Osteocyte (in vitro differentiated cells): ENCODE measurements at regions not wholly inside any gene's neighbourhood (a gene's known extent, or its start where the extent isn't known, plus 50 kb on each side); places are given as distances from the start of the nearest gene placed in this dataset.
"Not testable (repeated sequence)": the region's sequence is repeated elsewhere in the genome, so short reads cannot be mapped to it uniquely, and the experiment has no call there.

Experiments
- DNase-seq: peaks from one replicate; pipeline ENCODE4 v3.0.0; 2021; ENCODE audit warnings: mixed read lengths; ENCODE audit not compliant: unreplicated experiment; ENCODE audit errors: extremely low spot score
- H3K27ac Mint-ChIP-seq: one replicate; pipeline ENCODE4 v1.8.0; 2021; ENCODE audit warnings: mild to moderate bottlenecking, mixed read lengths; ENCODE audit not compliant: unreplicated experiment
- H3K27me3 Mint-ChIP-seq: one replicate; pipeline ENCODE4 v1.8.0; 2021; ENCODE audit warnings: mixed read lengths; ENCODE audit not compliant: unreplicated experiment
- H3K36me3 Mint-ChIP-seq: one replicate; pipeline ENCODE4 v1.8.0; 2021; ENCODE audit warnings: mixed read lengths; ENCODE audit not compliant: unreplicated experiment
- H3K4me1 Mint-ChIP-seq: one replicate; pipeline ENCODE4 v1.8.0; 2021; ENCODE audit warnings: mixed read lengths; ENCODE audit not compliant: unreplicated experiment
- H3K4me3 Mint-ChIP-seq: one replicate; pipeline ENCODE4 v1.8.0; 2021; ENCODE audit warnings: mild to moderate bottlenecking, moderate library complexity, mixed read lengths; ENCODE audit not compliant: unreplicated experiment
- H3K9me3 Mint-ChIP-seq: one replicate; pipeline ENCODE4 v1.8.0; 2021; ENCODE audit warnings: mixed read lengths; ENCODE audit not compliant: unreplicated experiment
- TF ChIP-seq, protein P1 (sequence below): fragments of 200-600 bp; sonication (generic); IDR thresholded peaks from 2 replicates; pipeline ENCODE4 v1.5.0; 2021; ENCODE audit warnings: antibody characterized with exemption, mild to moderate bottlenecking, moderate library complexity

- Mint-ChIP-seq H3K27me3 (peaks cover 7% of the 10 kb centered on the region), H3K27ac (no peak overlapping the region)
These were observed 68.5 kb upstream of the IGLL5 start for GRCh38 chr22:22818861-22819855.

DNA sequence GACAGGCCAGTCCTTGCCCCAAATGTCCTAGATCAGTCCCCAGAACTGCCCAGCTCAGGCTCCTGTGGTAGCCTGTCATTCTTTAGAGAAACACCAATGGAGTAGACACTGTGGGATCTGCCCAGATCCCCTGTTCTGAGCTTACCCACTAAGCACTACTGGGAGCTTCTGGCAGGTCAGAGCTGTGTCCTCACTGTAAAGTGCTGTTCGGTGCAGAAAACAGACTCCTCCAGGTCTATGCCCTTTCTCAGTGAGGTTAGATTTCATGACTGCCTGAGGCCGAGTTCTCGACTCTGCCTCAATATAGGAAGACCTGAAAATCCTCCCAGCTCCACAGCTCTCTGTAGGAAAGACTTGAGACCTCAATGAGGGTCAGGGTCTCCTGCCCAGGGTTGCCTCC is 67.5 kb upstream of the IGLL5 start:
- Mint-ChIP-seq H3K36me3 (no peaks in the 10 kb centered on the region), H3K9me3 (no peaks in the 10 kb centered on the region), H3K27ac (no peak overlapping the region), H3K4me1 (no peaks in the 10 kb centered on the region), H3K4me3 (no peak overlapping the region), H3K27me3 (peaks cover 8% of the 10 kb centered on the region)
- TF ChIP-seq, protein P1, sequence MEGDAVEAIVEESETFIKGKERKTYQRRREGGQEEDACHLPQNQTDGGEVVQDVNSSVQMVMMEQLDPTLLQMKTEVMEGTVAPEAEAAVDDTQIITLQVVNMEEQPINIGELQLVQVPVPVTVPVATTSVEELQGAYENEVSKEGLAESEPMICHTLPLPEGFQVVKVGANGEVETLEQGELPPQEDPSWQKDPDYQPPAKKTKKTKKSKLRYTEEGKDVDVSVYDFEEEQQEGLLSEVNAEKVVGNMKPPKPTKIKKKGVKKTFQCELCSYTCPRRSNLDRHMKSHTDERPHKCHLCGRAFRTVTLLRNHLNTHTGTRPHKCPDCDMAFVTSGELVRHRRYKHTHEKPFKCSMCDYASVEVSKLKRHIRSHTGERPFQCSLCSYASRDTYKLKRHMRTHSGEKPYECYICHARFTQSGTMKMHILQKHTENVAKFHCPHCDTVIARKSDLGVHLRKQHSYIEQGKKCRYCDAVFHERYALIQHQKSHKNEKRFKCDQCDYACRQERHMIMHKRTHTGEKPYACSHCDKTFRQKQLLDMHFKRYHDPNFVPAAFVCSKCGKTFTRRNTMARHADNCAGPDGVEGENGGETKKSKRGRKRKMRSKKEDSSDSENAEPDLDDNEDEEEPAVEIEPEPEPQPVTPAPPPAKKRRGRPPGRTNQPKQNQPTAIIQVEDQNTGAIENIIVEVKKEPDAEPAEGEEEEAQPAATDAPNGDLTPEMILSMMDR, result no peak
- no peak for DNase-seq

More at GRCh38 chr22:22818861-22819855, 68.5 kb upstream of the IGLL5 start:
- Mint-ChIP-seq H3K4me1 (no peaks in the 10 kb centered on the region), H3K36me3 (no peaks in the 10 kb centered on the region), H3K4me3 (no peak overlapping the region), H3K9me3 (no peaks in the 10 kb centered on the region)
- DNase-seq, result peak; percentile 77
- TF ChIP-seq, protein P1, result no peak

GRCh38 chr22:22820626-22821025 is 67.0 kb upstream of the IGLL5 start:
- H3K9me3 Mint-ChIP-seq, result no peaks in the 10 kb centered on the region
- H3K4me1 Mint-ChIP-seq, result no peaks in the 10 kb centered on the region
- TF ChIP-seq, protein P1, result no peak
- no peak for DNase-seq
- H3K27ac Mint-ChIP-seq, result no peak overlapping the region
- peaks cover 13% of the 10 kb centered on the region for H3K27me3 Mint-ChIP-seq
- no peak overlapping the region for H3K4me3 Mint-ChIP-seq
- no peaks in the 10 kb centered on the region for H3K36me3 Mint-ChIP-seq

DNA sequence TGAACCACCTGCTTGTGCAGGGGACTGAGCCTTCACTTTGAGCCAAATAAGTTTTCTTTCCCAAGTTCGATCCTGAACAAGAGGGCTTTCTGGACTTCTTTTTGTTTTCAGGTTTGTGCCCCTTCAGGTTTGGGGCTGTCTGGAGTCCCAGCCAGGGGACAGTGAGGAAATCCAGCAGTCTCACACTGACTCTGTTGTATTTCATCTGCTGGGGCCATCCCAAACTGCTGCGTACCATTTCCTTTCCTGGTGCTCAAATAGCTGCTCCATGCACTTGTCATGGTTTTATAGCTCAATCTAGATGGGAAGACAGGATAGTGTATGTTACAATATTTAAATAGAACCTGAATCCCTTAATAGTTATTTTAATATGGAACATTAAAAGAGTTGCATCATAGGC is 66.3 kb upstream of the IGLL5 start:
- TF ChIP-seq, protein P1, result no peak
- Mint-ChIP-seq H3K4me1 (no peaks in the 10 kb centered on the region), H3K9me3 (no peaks in the 10 kb centered on the region), H3K4me3 (no peak overlapping the region), H3K27ac (no peak overlapping the region), H3K27me3 (peaks cover 18% of the 10 kb centered on the region), H3K36me3 (no peaks in the 10 kb centered on the region)
- DNase-seq, result no peak

GRCh38 chr22:22822106-22822505 is 65.5 kb upstream of the IGLL5 start:
- TF ChIP-seq, protein P1, result no peak
- no peak overlapping the region for H3K27ac Mint-ChIP-seq
- no peaks in the 10 kb centered on the region for H3K4me1 Mint-ChIP-seq
- DNase-seq, result no peak
- H3K9me3 Mint-ChIP-seq, result no peaks in the 10 kb centered on the region
- H3K4me3 Mint-ChIP-seq, result no peak overlapping the region
- H3K36me3 Mint-ChIP-seq, result no peaks in the 10 kb centered on the region
- peaks cover 23% of the 10 kb centered on the region for H3K27me3 Mint-ChIP-seq

DNA sequence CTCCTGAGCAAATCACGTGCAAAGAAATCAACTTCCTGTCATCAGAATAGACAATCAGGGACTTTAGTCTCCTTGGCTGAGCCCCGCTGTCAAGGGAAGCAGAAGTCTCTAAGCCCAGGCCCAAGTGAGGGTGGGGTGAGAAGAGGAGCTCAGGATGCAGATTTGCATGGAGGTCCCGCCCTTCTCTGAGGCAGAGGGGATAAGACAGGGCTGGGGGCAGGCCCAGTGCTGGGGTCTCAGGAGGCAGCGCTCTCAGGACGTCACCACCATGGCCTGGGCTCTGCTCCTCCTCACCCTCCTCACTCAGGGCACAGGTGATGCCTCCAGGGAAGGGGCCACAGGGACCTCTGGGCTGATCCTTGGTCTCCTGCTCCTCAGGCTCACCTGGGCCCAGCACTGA is 65.1 kb upstream of the IGLL5 start:
- not testable (repeated sequence) for H3K27ac Mint-ChIP-seq, H3K9me3 Mint-ChIP-seq, DNase-seq, H3K36me3 Mint-ChIP-seq, H3K4me1 Mint-ChIP-seq, H3K4me3 Mint-ChIP-seq
- H3K27me3 Mint-ChIP-seq, result peaks cover 27% of the 10 kb centered on the region
